Astrocyte (in vitro differentiated cells and primary cell): ENCODE measurements at regions not wholly inside any gene's neighbourhood (a gene's known extent, or its start where the extent isn't known, plus 50 kb on each side); places are given as distances from the start of the nearest gene placed in this dataset.

Experiments used
- DNase-seq: peaks from one replicate; pipeline ENCODE4 v3.0.0-alpha.2; 2010; ENCODE audit warnings: low read depth
- FAIRE-seq: peaks from 2 replicates; lab custom pipeline; 2011; peaks lifted over from hg19 to GRCh38; lab: Jason Lieb, UNC
- H2AFZ ChIP-seq: 2 replicates; pipeline ENCODE4 v1.6.0; 2012; ENCODE audit warnings: low read depth, low read length, inconsistent platforms
- H3K27ac ChIP-seq: 2 replicates; pipeline ENCODE4 v1.5.1; 2011; ENCODE audit warnings: low read depth, low read length, inconsistent platforms
- H3K27me3 ChIP-seq: 2 replicates; pipeline ENCODE4 v1.6.0; 2011; ENCODE audit warnings: low read length, inconsistent platforms; ENCODE audit not compliant: insufficient read depth
- H3K36me3 ChIP-seq: 2 replicates; pipeline ENCODE4 v1.5.1; 2011; ENCODE audit warnings: low read length, inconsistent platforms; ENCODE audit not compliant: insufficient read depth
- H3K4me1 ChIP-seq: 2 replicates; pipeline ENCODE4 v1.5.1; 2011; ENCODE audit warnings: low read length, inconsistent platforms; ENCODE audit not compliant: insufficient read depth
- H3K4me2 ChIP-seq: 2 replicates; pipeline ENCODE4 v1.6.0; 2012; ENCODE audit warnings: low read length, inconsistent platforms
- H3K4me3 ChIP-seq: 2 replicates; pipeline ENCODE4 v1.5.1; 2011; ENCODE audit warnings: low read depth, mild to moderate bottlenecking, low read length, inconsistent platforms; ENCODE audit not compliant: insufficient read depth
- H3K79me2 ChIP-seq: 2 replicates; pipeline ENCODE4 v1.6.0; 2012; ENCODE audit warnings: mild to moderate bottlenecking, low read length, inconsistent platforms; ENCODE audit not compliant: insufficient read depth
- H3K9ac ChIP-seq: 2 replicates; pipeline ENCODE4 v1.6.0; 2012; ENCODE audit warnings: mild to moderate bottlenecking, low read length, inconsistent platforms
- H3K9me3 ChIP-seq: 2 replicates; pipeline ENCODE4 v1.5.1; 2012; ENCODE audit warnings: low read depth, mild to moderate bottlenecking, low read length, inconsistent platforms; ENCODE audit not compliant: insufficient read depth
- H4K20me1 ChIP-seq: 2 replicates; pipeline ENCODE4 v1.6.0; 2012; ENCODE audit warnings: low read length, inconsistent platforms; ENCODE audit not compliant: insufficient read depth
- H3K27ac Mint-ChIP-seq: one replicate; pipeline ENCODE4 v1.8.0; 2021; ENCODE audit warnings: mild to moderate bottlenecking, mixed read lengths; ENCODE audit not compliant: unreplicated experiment
- H3K27me3 Mint-ChIP-seq: one replicate; pipeline ENCODE4 v1.8.0; 2021; ENCODE audit warnings: low read depth, mixed read lengths; ENCODE audit not compliant: unreplicated experiment
- H3K36me3 Mint-ChIP-seq: one replicate; pipeline ENCODE4 v1.8.0; 2021; ENCODE audit warnings: low read depth, mixed read lengths; ENCODE audit not compliant: unreplicated experiment
- H3K4me1 Mint-ChIP-seq: one replicate; pipeline ENCODE4 v1.8.0; 2021; ENCODE audit warnings: low read depth, mixed read lengths; ENCODE audit not compliant: unreplicated experiment
- H3K4me3 Mint-ChIP-seq: one replicate; pipeline ENCODE4 v1.8.0; 2021; ENCODE audit warnings: mild to moderate bottlenecking, moderate library complexity, mixed read lengths; ENCODE audit not compliant: unreplicated experiment
- H3K9me3 Mint-ChIP-seq: one replicate; pipeline ENCODE4 v1.8.0; 2021; ENCODE audit warnings: mild to moderate bottlenecking, mixed read lengths; ENCODE audit not compliant: unreplicated experiment
- EZH2 ChIP-seq: IDR thresholded peaks from 2 replicates; pipeline ENCODE4 v1.6.1; 2012; ENCODE audit warnings: mild to moderate bottlenecking, low read length, inconsistent platforms; ENCODE audit not compliant: insufficient read depth
- TF ChIP-seq, protein P1 (sequence below): IDR thresholded peaks from 2 replicates; pipeline ENCODE4 v1.5.1; 2011; ENCODE audit warnings: low read depth, mild to moderate bottlenecking, inconsistent platforms, low read length, moderate library complexity; ENCODE audit not compliant: insufficient read depth

DNA sequence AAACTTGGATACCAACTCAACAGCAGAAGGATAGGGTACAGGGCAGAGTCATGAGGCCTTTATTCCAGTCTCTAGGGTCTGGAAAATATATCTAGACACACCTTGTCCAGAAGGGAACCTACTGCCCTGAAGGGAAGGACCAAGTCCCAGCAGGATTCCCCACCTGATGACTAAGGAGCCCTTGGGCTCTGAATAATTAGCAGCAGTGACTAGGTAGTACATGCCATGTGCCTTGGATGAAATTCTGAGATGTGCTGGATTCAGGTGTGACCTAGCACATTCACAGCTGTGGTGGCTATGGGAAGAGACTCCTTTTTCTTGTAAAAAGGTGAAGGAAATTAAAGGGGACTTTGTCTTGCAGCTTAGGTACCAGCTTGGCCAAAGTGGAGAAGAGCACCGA lies 364.3 kb upstream of the PTCHD4 start:
- Mint-ChIP-seq H3K36me3 (no peaks in the 10 kb centered on the region), H3K4me3 (no peak overlapping the region)
- no peak for FAIRE-seq

DNA sequence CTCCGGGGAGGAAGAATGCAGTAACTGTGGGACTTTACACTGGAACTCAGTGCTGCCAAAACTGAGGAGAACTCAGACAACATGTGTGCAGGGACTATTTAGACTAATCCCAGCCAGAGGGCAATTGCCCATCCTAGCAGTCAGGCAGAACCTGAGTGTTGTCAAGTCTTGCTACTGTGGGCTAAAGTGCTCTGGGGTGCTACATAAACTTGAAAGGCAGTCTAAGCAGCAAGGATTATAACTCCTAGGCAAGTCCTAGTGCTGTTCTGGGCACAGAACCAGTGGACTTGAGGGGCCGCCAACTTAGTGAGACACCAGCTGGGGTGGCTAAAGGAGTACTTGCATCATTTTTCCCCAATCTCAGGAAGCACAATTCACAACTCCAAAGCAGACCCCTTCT lies 363.8 kb upstream of the PTCHD4 start:
- no peaks in the 10 kb centered on the region for H3K9me3 ChIP-seq
- no peak overlapping the region for H3K4me3 ChIP-seq
- Mint-ChIP-seq H3K4me1 (no peaks in the 10 kb centered on the region), H3K27me3 (peaks cover 5% of the 10 kb centered on the region), H3K4me3 (no peak overlapping the region), H3K36me3 (no peaks in the 10 kb centered on the region), H3K27ac (no peak overlapping the region), H3K9me3 (no peaks in the 10 kb centered on the region)
- no peaks in the 10 kb centered on the region for H3K27me3 ChIP-seq
- H3K27ac ChIP-seq, result no peak overlapping the region
- no peaks in the 10 kb centered on the region for H3K36me3 ChIP-seq
- FAIRE-seq, result no peak
- no peaks in the 10 kb centered on the region for H3K79me2 ChIP-seq
- H4K20me1 ChIP-seq, result no peaks in the 10 kb centered on the region
- H2AFZ ChIP-seq, result no peak overlapping the region
- no peak for DNase-seq
- no peak overlapping the region for H3K9ac ChIP-seq
- no peaks in the 10 kb centered on the region for H3K4me1 ChIP-seq
- TF ChIP-seq, protein P1, sequence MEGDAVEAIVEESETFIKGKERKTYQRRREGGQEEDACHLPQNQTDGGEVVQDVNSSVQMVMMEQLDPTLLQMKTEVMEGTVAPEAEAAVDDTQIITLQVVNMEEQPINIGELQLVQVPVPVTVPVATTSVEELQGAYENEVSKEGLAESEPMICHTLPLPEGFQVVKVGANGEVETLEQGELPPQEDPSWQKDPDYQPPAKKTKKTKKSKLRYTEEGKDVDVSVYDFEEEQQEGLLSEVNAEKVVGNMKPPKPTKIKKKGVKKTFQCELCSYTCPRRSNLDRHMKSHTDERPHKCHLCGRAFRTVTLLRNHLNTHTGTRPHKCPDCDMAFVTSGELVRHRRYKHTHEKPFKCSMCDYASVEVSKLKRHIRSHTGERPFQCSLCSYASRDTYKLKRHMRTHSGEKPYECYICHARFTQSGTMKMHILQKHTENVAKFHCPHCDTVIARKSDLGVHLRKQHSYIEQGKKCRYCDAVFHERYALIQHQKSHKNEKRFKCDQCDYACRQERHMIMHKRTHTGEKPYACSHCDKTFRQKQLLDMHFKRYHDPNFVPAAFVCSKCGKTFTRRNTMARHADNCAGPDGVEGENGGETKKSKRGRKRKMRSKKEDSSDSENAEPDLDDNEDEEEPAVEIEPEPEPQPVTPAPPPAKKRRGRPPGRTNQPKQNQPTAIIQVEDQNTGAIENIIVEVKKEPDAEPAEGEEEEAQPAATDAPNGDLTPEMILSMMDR, result no peak
- TF ChIP-seq EZH2, result no peak
- H3K4me2 ChIP-seq, result no peak overlapping the region

More for the DNA sequence above, 364.3 kb upstream of the PTCHD4 start:
- H3K27me3 Mint-ChIP-seq, result peaks cover 5% of the 10 kb centered on the region
- H3K79me2 ChIP-seq, result no peaks in the 10 kb centered on the region
- H3K4me1 ChIP-seq, result no peaks in the 10 kb centered on the region
- no peak overlapping the region for H3K4me2 ChIP-seq
- TF ChIP-seq, protein P1, result no peak
- no peak for TF ChIP-seq EZH2
- no peaks in the 10 kb centered on the region for H3K27me3 ChIP-seq
- no peak overlapping the region for H3K4me3 ChIP-seq
- H3K9ac ChIP-seq, result no peak overlapping the region
- no peaks in the 10 kb centered on the region for H3K9me3 Mint-ChIP-seq
- no peaks in the 10 kb centered on the region for H3K36me3 ChIP-seq
- H3K4me1 Mint-ChIP-seq, result no peaks in the 10 kb centered on the region
- H3K27ac ChIP-seq, result no peak overlapping the region
- H2AFZ ChIP-seq, result no peak overlapping the region
- H4K20me1 ChIP-seq, result no peaks in the 10 kb centered on the region
- DNase-seq, result no peak
- H3K27ac Mint-ChIP-seq, result no peak overlapping the region
- H3K9me3 ChIP-seq, result no peaks in the 10 kb centered on the region

DNA sequence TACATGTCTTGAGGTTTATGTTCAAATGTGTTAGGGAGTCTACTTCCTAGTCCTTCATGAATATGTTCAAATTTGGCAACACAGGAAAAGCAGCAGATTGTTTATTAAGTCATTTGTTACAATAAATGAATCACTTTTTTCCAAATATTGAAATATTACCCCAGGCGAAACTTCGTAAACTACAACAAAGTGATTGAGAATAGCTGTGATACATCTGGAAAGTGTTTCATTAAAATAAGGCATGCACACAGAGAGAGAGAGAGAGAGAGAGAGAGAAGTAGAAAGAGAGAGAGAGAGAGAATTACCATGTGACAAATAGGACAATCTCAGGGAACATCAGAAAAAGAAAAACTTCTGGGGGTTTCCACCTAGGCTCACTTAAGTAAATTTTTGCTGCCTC lies 363.1 kb upstream of the PTCHD4 start:
- H3K27ac ChIP-seq, result no peak overlapping the region
- H3K4me1 ChIP-seq, result no peaks in the 10 kb centered on the region
- no peak overlapping the region for H3K4me3 ChIP-seq
- H3K27ac Mint-ChIP-seq, result no peak overlapping the region
- TF ChIP-seq, protein P1, result no peak
- TF ChIP-seq EZH2, result no peak
- H3K36me3 Mint-ChIP-seq, result no peaks in the 10 kb centered on the region
- no peaks in the 10 kb centered on the region for H3K9me3 Mint-ChIP-seq
- no peaks in the 10 kb centered on the region for H3K79me2 ChIP-seq
- H3K4me1 Mint-ChIP-seq, result no peaks in the 10 kb centered on the region
- H2AFZ ChIP-seq, result no peak overlapping the region
- H3K36me3 ChIP-seq, result no peaks in the 10 kb centered on the region
- no peak overlapping the region for H3K4me3 Mint-ChIP-seq
- H3K9me3 ChIP-seq, result no peaks in the 10 kb centered on the region
- H3K9ac ChIP-seq, result no peak overlapping the region
- no peak for FAIRE-seq
- peaks cover 5% of the 10 kb centered on the region for H3K27me3 Mint-ChIP-seq
- no peaks in the 10 kb centered on the region for H3K27me3 ChIP-seq
- H3K4me2 ChIP-seq, result no peak overlapping the region
- DNase-seq, result no peak
- no peaks in the 10 kb centered on the region for H4K20me1 ChIP-seq
